SW 1271 (cell line): ENCODE measurements at regions not wholly inside any gene's neighbourhood (a gene's known extent, or its start where the extent isn't known, plus 50 kb on each side); places are given as distances from the start of the nearest gene placed in this dataset.
A peak's percentile ranks its signal among the peaks of the same experiment; 100 is the strongest.

Experiments used
- DNase-seq, 2 experiments: peaks; one replicate each; lab custom pipeline; 2025; lab: John Stamatoyannopoulos, UW

- no peak for DNase-seq
These were observed 88.0 kb downstream of the ZNF280B start for GRCh38 chr22:22420580-22420979.

- DNase-seq = no peak
These were observed 87.2 kb downstream of the ZNF280B start for GRCh38 chr22:22421392-22421791.

- peak in 1 of 2 experiments; percentile 36 for DNase-seq
These were observed 85.9 kb downstream of the ZNF280B start for GRCh38 chr22:22422629-22423112.

DNA sequence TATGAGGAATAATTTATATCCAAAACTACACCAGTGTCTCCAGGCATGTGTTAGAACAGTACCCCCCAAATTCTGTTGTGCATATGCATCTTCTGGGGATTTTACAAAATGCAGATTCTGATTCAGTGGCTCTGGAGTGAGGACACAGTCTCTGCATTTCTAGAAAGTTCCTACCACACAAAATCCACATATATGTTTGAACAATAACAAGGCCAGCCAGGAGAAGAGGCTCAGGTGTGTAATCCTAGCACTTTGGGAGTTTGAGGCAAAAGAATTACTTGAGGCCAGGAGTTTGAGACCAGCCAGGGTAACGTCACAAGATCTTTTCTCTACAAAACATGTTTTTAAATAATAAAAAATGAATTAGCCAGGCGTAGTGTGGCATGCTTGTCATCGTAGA, 84.9 kb downstream of the ZNF280B start:
- DNase-seq = no peak

DNA sequence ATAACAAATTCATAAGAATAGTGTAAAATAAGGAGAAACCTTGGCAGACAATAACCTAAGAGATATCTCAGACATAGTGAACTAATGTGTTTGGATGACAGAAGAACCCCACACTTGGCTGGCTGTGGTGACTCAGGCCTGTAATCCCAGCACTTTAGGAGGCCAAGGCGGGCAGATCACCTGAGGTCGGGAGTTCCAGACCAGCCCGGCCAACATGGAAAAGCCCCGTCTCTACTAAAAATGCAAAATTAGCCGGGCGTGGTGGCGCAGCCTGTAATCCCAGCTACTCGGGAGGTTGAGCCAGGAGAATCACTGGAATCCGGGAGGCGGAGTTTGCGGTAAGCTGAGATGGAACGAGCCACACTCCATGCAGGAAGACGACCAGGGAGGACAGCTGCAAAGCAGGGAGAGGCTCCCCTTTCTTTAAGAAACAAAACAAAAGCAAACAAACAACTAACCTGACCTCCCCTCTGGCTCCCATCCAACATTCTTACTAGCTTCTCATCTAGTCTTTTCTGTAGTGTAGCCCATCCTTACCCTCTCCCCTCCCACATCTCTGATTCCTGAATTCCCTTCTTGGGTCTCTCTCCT, 84.2 kb downstream of the ZNF280B start:
- no peak for DNase-seq

- no peak for DNase-seq
These were observed 83.6 kb downstream of the ZNF280B start for GRCh38 chr22:22424956-22425355.

DNA sequence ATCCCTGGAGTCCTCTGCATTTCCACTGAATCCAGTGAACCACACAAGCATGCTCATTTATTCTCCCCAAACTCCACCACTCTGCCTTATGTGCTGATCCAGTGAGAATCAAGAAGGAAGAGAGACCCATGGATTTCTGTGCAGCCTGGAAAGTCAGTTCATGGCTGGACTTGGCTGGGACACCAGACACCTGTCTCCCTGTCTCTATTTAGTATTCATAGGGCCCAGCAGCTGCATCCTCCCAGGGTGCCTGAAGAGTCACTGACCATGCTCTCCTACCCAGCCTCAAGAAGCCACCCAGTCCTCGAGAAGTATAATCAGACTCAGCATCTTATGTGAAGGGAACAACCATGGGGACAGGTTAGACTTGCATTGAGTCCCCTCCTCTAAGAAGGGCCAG, 83.2 kb downstream of the ZNF280B start:
- DNase-seq = no peak

- DNase-seq = no peak
These were observed 82.5 kb downstream of the ZNF280B start for GRCh38 chr22:22425783-22426624.

DNA sequence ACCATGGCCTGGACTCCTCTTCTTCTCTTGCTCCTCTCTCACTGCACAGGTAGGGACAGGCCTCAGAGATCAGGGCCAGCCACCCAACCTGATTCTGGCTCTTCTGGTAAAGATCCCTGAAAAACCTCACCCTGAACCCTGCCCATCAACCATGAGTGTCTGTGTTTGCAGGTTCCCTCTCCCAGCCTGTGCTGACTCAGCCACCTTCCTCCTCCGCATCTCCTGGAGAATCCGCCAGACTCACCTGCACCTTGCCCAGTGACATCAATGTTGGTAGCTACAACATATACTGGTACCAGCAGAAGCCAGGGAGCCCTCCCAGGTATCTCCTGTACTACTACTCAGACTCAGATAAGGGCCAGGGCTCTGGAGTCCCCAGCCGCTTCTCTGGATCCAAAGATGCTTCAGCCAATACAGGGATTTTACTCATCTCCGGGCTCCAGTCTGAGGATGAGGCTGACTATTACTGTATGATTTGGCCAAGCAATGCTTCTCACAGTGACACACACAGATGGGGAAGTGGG, 80.9 kb downstream of the ZNF280B start:
- no peak for DNase-seq

DNA sequence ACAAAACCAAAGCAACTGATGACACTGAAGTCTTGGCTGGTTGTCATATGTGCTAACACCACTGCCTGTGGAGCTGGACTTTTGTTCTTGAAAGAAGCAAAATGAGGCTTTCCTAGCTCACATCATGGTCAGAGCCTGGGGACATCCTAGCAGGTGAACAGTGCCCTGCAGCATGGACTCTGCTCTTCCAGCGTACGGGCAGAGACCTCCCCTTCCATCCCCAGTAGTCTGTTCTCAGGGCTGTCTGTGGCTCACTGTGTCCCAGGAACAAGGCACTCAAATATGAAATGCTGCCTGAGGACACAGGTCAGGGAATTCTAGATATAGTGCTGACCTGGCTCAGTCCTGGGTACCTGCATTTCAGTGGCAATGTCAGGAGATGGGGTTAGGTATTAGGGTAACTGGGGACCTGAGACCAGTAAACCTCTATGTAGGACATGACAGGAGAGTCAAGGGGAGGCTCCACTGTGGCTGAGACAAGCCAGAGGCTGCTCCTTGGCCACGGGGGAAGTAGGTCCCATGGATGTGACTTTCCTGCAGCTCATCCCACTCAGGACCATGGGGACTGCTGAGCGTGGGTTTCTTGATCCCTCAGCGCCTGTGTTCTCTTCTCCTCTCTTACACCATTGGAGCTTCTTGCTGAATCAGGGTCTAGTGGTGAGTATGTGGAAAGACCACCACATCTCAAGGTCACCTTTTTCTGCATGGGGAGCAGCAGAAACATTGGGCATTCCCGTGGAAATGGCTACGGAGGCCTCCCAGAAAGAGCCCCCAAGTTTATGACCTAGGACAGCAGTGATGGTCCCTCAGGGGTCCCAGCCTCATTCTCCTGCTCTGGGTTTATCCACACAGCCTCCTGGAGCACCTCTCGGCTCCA, 80.1 kb downstream of the ZNF280B start:
- DNase-seq = no peak

- DNase-seq = no peak
These were observed 79.0 kb downstream of the ZNF280B start for GRCh38 chr22:22429369-22430108.

- no peak for DNase-seq
These were observed 78.3 kb downstream of the ZNF280B start for GRCh38 chr22:22430111-22430820.

- DNase-seq = peak in 1 of 2 experiments; percentile 32
These were observed 77.0 kb downstream of the ZNF280B start for GRCh38 chr22:22431271-22432220.

- no peak for DNase-seq
These were observed 76.1 kb downstream of the ZNF280B start for GRCh38 chr22:22432479-22432878.

DNA sequence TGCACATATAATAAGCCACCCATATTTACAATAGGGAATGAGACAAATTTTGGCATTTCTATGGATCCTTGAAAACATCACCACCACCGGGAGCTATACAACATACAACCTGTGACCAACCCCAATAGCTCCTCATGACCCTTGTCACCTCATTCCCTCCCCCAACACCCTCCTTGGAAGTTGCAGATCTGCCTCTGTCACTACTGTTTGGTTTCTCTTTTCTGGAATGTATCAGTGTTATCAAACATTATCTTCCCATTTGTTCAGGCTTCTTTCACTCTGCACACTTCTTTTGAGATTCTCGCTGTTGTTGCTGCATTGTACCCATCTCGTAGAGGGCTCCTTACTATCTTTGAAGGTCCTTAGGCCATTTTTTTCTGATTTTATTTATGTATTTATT, 75.6 kb downstream of the ZNF280B start:
- DNase-seq = no peak

DNA sequence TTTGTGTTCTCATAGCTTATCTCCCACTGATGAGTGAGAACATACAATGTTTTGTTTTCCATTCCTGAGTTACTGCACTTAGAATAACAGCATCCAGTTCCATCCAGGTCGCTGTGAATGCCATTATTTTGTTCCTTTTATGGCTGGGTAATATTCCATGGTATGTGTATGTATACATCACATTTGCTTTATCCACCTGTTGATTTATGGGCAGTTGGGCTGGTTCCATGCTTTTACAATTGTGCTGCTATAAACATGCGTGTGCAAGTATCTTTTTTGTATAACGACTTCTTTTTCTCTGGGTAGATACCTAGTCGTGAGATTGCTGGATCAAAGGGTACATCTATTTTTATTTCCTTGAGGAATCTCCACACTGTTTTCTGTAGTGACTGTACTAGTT, 74.8 kb downstream of the ZNF280B start:
- DNase-seq = no peak
